Stomach (tissue), 8 donors: ENCODE measurements at regions not wholly inside any gene's neighbourhood (a gene's known extent, or its start where the extent isn't known, plus 50 kb on each side); places are given as distances from the start of the nearest gene placed in this dataset.
A peak's percentile ranks its signal among the peaks of the same experiment; 100 is the strongest.
"Not testable (repeated sequence)": the region's sequence is repeated elsewhere in the genome, so short reads cannot be mapped to it uniquely, and the experiment has no call there.

Source experiments
- DNase-seq, 2 donors: peaks; one replicate each; pipeline versions ENCODE4 v3.0.0 to v3.0.0-alpha.2; 2013 to 2019
- H3K27ac ChIP-seq, 5 donors: fragments of 200-600 bp in 4 of 5; sonication (generic) in 4 of 5; one replicate each; pipeline ENCODE4 v1.5.1; 2013 to 2019; ENCODE audit warnings: mild to moderate bottlenecking in 1 of 5, moderate library complexity in 1 of 5
- H3K27me3 ChIP-seq, 3 donors: fragments of 200-600 bp; sonication (generic); one replicate each; pipeline ENCODE4 v1.5.1; 2017 to 2019; ENCODE audit warnings: mixed run types in 1 of 3
- H3K36me3 ChIP-seq, 4 donors: fragments of 200-600 bp; sonication (generic); 1 replicate in 3 of 4; 2 replicates in 1 of 4; pipeline ENCODE4 v1.5.1; 2016 to 2019
- H3K4me1 ChIP-seq, 4 donors: fragments of 200-600 bp; sonication (generic); one replicate each; pipeline ENCODE4 v1.5.1; 2016 to 2019
- H3K4me3 ChIP-seq, 4 donors: fragments of 200-600 bp; sonication (generic) in 3 of 4; one replicate each; pipeline ENCODE4 v1.5.1; 2016 to 2019; ENCODE audit warnings: mild to moderate bottlenecking in 1 of 4
- H3K9me3 ChIP-seq, 4 donors: fragments of 200-600 bp; sonication (generic); one replicate each; pipeline ENCODE4 v1.5.1; 2016 to 2019
- EP300 ChIP-seq: sonication (generic); formaldehyde crosslinking; IDR thresholded peaks from one replicate; pipeline ENCODE4 v1.6.1; 2017; ENCODE audit warnings: antibody characterized with exemption
- POLR2A ChIP-seq, 4 donors: fragments of 450-650 bp; IDR thresholded peaks; one replicate each; pipeline ENCODE4 v1.6.1; 2016; ENCODE audit warnings: antibody characterized with exemption in 4 of 4, control low read depth in 2 of 4, mild to moderate bottlenecking in 1 of 4, moderate library complexity in 1 of 4
- POLR2AphosphoS5 ChIP-seq, 3 donors: sonication (generic); formaldehyde crosslinking; IDR thresholded peaks; one replicate each; pipeline ENCODE4 v1.6.1; 2016; ENCODE audit warnings: antibody characterized with exemption in 3 of 3
- WGBS, 5 donors: extraction: QIAGEN DNeasy Blood & Tissue Kit in 3 of 5; methylation state at CpG; one replicate each; pipeline versions ENCODE4 v1.1.5 to v1.1.7; 2013 to 2018; 5-methylcytosine and 5-hydroxymethylcytosine counted together
- intact Hi-C: fragments of 100-400 bp; cut with DNase I; formaldehyde crosslinking; loops from one replicate; pipeline ENCODE4 v1.15.1; 2023; ENCODE audit warnings: low total_unique reads
- TF ChIP-seq, protein P1 (sequence below), 7 experiments: fragments of 450-650 bp in 4 of 7; fragments of 200-600 bp in 3 of 7; sonication (generic) in 3 of 7; IDR thresholded peaks; one replicate each; pipeline ENCODE4 v1.5.1; 2016 to 2019; ENCODE audit warnings: antibody characterized with exemption in 7 of 7, control low read depth in 2 of 7, mild to moderate bottlenecking in 1 of 7
- donor health status: healthy with polysubstance abuse.
- donor health status: Bipolar disorder and iron deficiency.
- donor health status: healthy.

DNA sequence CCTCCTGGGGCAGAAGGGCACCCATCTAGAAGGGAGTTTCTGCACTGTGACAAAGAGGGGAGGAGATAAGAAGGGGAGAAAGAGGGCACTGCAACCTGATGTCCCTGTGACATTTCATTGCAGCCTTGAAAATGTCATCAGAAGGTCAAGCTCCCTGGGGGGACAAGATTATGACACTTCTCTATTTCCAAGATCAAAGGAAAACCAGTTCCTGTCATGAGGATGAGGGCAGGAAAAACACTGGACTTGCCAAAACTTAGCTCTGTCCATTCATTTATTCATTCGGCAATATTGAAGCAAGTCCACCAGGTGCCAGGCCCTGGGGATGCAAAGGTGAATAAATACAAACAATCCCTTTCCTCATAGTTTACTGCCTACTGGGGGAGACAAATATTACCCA lies 138.4 kb upstream of the CDKN3 start:
- no peaks in the 10 kb centered on the region for H3K27me3 ChIP-seq
- H3K9me3 ChIP-seq = no peaks in the 10 kb centered on the region
- no peak overlapping the region for H3K27ac ChIP-seq
- TF ChIP-seq POLR2A (IDR thresholded peaks at IDR 0.05) (no peak), POLR2AphosphoS5 (IDR thresholded peaks at IDR 0.05) (no peak), EP300 (no peak)
- TF ChIP-seq, protein P1, sequence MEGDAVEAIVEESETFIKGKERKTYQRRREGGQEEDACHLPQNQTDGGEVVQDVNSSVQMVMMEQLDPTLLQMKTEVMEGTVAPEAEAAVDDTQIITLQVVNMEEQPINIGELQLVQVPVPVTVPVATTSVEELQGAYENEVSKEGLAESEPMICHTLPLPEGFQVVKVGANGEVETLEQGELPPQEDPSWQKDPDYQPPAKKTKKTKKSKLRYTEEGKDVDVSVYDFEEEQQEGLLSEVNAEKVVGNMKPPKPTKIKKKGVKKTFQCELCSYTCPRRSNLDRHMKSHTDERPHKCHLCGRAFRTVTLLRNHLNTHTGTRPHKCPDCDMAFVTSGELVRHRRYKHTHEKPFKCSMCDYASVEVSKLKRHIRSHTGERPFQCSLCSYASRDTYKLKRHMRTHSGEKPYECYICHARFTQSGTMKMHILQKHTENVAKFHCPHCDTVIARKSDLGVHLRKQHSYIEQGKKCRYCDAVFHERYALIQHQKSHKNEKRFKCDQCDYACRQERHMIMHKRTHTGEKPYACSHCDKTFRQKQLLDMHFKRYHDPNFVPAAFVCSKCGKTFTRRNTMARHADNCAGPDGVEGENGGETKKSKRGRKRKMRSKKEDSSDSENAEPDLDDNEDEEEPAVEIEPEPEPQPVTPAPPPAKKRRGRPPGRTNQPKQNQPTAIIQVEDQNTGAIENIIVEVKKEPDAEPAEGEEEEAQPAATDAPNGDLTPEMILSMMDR (IDR thresholded peaks at IDR 0.05) = no peak
- no peak overlapping the region for H3K4me3 ChIP-seq
- H3K36me3 ChIP-seq = no peaks in the 10 kb centered on the region
- DNase-seq = no peak
- intact Hi-C loops = no loop called here
- peaks cover 0 to 7% (median 3%) of the 10 kb centered on the region in 4 donors for H3K4me1 ChIP-seq
- 75 to 95% (median 90%) methylated on average over 1 of the region's 1 CpG for WGBS, 5 donors

DNA sequence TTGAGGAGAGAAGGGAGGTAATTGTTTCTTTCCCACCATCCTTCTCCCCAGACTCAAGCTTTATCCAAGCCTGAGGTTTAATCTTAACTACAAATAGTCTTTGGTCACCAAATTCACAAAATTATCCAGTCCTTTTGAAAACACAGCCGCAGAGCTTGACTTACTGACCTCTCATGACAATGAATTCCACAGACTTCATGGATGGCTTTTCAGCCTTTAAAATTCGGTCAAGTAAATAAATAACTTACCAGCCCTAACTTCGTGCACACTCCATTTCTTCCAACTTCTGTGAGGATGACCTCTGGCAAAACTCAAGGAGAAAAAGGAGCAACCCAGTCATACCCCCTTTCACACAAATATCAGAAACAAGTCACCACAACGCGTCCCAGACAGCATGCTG lies 137.0 kb upstream of the CDKN3 start:
- Histone ChIP-seq H3K27me3 (no peaks in the 10 kb centered on the region), H3K4me1 (no peaks in the 10 kb centered on the region), H3K4me3 (no peak overlapping the region), H3K9me3 (no peaks in the 10 kb centered on the region), H3K36me3 (no peaks in the 10 kb centered on the region), H3K27ac (no peak overlapping the region)
- TF ChIP-seq POLR2AphosphoS5 (IDR thresholded peaks at IDR 0.05) (no peak), POLR2A (IDR thresholded peaks at IDR 0.05) (no peak), EP300 (no peak)
- TF ChIP-seq, protein P1 (IDR thresholded peaks at IDR 0.05) = no peak
- DNase-seq = no peak
- intact Hi-C loops = no loop called here
- WGBS, 5 donors = 64 to 91% (median 83%) methylated on average over 5 of the region's 5 CpGs

DNA sequence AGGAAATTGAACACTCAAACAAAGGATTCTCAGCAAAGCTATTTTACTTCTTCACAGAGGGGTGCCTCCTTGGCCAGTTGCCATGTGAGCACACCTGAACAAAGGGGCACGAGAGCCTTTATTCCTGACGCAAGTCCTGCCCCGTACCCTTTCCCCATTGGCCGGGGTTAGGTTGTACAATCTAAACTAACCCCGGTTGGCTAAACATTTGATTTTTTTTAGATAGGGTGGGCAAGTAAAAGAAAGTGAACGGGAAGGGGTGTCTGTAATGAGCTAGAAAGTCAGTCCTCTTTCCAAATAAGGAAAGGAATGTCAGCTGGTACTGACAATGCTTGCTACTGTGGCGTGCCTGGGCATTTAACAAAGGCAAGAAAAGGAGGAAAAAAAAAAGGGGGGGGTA lies 135.5 kb upstream of the CDKN3 start:
- intact Hi-C loops = no loop called here

DNA sequence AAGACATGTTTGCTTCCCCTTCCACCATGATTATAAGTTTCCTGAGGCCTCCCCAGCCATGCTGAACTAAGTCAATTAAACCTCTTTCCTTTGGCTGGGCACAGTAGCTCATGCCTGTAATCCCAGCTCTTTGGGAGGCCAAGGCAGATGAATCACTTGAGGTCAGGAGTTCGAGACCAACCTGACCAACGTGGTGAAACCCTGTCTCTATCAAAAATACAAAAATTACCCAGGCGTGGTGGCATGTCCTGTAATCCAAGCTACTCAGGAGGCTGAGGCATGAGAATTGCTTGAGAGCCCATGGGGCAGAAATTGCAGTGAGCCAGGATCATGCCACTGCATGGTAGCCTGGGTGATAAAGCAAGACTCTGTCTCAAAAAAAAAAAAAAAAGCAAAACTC lies 130.2 kb upstream of the CDKN3 start:
- H3K27ac ChIP-seq, H3K9me3 ChIP-seq, intact Hi-C loops, H3K27me3 ChIP-seq, DNase-seq, H3K4me1 ChIP-seq, H3K36me3 ChIP-seq, H3K4me3 ChIP-seq: not testable (repeated sequence)
- 88 to 94% (median 90%) methylated on average over 3 of the region's 3 CpGs for WGBS, 5 donors

More for the DNA sequence above, 135.5 kb upstream of the CDKN3 start:
- Histone ChIP-seq H3K36me3 (no peaks in the 10 kb centered on the region), H3K9me3 (no peaks in the 10 kb centered on the region), H3K27me3 (no peaks in the 10 kb centered on the region), H3K27ac (no peak overlapping the region), H3K4me1 (no peaks in the 10 kb centered on the region), H3K4me3 (no peak overlapping the region)
- DNase-seq = no peak
- TF ChIP-seq POLR2AphosphoS5 (IDR thresholded peaks at IDR 0.05) = no peak
- no peak for TF ChIP-seq POLR2A (IDR thresholded peaks at IDR 0.05)
- no peak for TF ChIP-seq EP300
- TF ChIP-seq, protein P1 (IDR thresholded peaks at IDR 0.05) = no peak
- WGBS, 5 donors = 77 to 82% (median 78%) methylated on average over 7 of the region's 7 CpGs

DNA sequence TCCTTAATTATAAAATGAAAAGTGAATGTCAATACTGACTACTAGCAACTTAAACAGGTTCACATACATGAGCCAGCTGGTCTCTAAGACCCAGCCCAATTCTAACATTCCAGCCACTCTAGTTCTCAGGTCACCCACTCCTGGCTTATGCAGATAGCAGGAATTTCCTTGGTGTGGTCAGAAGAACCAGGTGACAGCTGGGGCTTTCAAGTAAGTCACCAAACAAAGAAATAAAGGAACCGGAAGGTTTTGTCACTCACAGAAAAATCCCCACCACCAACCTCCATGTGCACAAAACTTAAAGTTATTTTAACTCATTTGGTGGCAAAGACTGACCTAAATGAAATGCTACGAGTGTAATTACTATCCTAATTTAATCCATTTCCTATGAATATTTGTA lies 129.6 kb upstream of the CDKN3 start:
- Histone ChIP-seq H3K4me3 (no peak overlapping the region), H3K36me3 (no peaks in the 10 kb centered on the region), H3K4me1 (no peaks in the 10 kb centered on the region), H3K9me3 (no peaks in the 10 kb centered on the region), H3K27ac (no peak overlapping the region), H3K27me3 (no peaks in the 10 kb centered on the region)
- DNase-seq = peak in 1 of 2 donors; percentile 26
- TF ChIP-seq, protein P1 (IDR thresholded peaks at IDR 0.05) = no peak
- TF ChIP-seq POLR2A (IDR thresholded peaks at IDR 0.05) = no peak
- TF ChIP-seq POLR2AphosphoS5 (IDR thresholded peaks at IDR 0.05) = no peak
- TF ChIP-seq EP300 = no peak
- intact Hi-C loops = no loop called here
- 55 to 75% (median 70%) methylated on average over 2 of the region's 2 CpGs for WGBS, 5 donors
